C4-2B (cell line): ENCODE measurements at regions not wholly inside any gene's neighbourhood (a gene's known extent, or its start where the extent isn't known, plus 50 kb on each side); places are given as distances from the start of the nearest gene placed in this dataset.

Source experiments
- CTCF ChIP-seq: fragments of 450-650 bp; conservative IDR thresholded peaks from 2 replicates; pipeline ENCODE4 v1.5.1; 2017; ENCODE audit warnings: mild to moderate bottlenecking
- ZFX ChIP-seq: fragments of 450-650 bp; IDR thresholded peaks from 2 replicates; pipeline ENCODE4 v1.6.1; 2017

DNA sequence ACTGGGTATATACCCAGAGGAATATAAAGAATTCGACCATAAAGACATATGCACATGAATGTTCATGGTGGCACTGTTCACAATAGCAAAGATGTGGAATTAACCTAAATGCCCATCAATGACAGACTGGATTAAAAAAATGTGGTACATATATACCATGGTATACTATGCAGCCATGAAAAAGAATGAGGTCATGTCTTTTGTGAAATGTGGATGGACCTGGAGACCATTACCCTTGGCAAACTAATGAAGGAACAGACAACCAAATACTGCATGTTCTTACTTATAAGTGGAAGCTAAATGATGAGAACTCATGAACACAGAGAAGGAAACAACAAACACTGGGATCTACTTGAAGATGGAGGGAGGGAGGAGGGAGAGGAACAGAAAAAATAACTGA lies 186.7 kb upstream of the SSTR4 start:
- TF ChIP-seq CTCF: no peak
- no peak for TF ChIP-seq ZFX
